GM12874 (cell line): ENCODE measurements at regions not wholly inside any gene's neighbourhood (a gene's known extent, or its start where the extent isn't known, plus 50 kb on each side); places are given as distances from the start of the nearest gene placed in this dataset.

ENCODE experiments used
- CTCF ChIP-seq: IDR thresholded peaks from 2 replicates; pipeline ENCODE4 v1.5.1; 2011; ENCODE audit warnings: low read depth, mild to moderate bottlenecking, control low read depth, low read length, moderate library complexity; ENCODE audit not compliant: insufficient read depth

DNA sequence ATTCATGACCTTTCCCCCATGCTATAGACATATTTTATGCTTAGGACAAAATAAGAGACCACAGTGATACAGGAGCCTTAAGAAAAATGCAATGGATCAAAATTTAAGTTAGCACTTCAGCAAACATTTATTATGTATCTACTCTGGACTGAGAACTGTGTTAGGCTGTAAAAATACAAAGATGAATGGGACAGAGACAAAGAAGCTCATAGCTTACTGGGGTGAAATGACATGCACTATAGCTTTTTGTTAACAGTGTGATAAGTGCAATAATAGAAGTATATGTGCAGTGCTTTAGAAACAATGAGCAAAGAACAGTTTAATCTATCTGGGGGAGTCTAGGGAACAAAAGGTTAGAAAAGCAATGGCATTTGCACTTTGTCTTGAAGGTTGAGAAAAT is 1543.1 kb downstream of the FAM181B start:
- TF ChIP-seq CTCF = no peak

DNA sequence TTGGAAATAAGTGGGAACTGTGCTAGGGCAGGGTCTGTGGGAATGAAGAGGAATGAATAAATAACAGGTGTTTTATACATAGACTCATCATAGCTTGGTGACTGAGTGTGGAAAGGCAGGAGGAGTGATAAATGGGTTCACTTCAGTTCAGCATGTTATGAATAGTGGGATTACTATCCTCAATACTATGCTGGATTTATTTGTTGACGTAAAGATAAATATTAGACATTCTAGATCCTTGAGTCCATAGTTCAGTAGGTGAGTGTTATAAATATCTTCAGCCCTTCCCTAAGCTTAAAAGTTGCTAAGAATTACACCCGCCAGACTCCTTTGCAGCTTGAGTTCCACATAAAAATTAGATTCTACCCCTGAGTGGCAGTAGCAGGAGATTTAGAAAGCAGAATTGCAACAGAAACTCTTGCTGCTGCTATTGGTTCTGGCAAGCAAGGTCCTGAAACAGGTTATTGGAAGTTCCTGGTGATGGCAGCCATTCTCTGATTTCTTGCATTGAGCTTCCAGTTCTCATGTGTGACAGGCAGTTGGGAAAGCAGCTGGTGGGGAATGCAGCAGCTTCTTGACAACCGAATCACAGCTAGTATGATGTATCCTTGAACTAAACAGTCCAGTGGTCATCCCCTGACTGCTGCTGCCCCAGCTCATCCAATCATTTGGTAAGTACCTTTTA is 1558.9 kb downstream of the FAM181B start:
- TF ChIP-seq CTCF = no peak

DNA sequence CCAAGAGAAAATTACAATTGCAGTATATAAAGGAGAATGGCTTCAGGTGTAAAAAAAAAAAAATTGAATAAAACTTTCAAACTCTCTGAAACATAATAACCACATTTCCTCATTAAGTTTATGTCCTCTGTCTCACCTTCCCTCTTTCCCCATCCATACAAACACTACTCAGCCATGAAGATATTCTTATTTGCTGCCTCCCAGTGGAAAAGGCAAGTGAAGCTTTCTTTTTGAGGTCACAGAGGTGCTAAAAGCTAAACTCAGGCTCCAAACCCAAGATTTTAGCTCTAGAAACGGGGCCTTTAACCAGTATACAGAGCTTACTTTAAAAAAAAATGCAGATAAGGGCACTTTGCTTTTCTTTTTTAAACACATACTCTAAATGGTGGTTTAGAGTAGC is 1568.5 kb downstream of the FAM181B start:
- TF ChIP-seq CTCF = no peak

DNA sequence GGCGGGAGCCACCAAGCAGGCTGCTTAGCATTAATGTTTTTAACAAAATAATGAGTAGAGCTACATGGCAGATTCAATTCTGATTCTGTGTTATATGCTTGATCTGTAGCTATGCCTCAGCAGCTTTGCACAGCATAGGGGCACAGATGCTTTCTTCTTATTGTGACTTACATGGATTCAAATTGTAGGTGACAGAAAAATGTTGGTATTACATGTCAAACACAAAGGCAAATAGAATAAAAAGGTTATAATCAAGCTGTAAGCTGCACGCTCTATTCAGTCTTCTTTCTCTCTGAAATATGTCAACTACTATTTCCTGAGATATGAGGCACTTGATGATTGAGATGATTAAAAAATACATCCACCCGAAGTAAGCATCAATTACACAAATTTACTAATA is 1573.8 kb downstream of the FAM181B start:
- TF ChIP-seq CTCF = no peak

DNA sequence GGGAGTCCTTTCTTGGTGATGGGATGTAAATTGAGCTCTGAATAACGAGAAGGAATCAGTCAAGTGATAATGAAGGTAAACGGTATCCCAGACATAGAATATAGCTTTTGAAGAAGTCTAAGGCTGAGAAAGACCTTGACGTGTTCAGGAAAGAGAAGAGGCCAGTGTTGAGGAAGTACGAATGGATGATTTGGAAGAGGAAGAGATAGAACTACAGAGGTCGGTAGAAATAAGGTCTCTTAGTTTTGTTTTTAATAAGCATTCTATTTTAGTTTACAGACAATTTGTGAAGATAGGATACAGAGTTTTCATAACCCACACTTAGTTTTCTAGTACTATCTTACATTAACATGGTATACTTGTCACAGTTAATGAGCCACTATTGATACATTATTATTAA is 1598.1 kb downstream of the FAM181B start:
- no peak for TF ChIP-seq CTCF

DNA sequence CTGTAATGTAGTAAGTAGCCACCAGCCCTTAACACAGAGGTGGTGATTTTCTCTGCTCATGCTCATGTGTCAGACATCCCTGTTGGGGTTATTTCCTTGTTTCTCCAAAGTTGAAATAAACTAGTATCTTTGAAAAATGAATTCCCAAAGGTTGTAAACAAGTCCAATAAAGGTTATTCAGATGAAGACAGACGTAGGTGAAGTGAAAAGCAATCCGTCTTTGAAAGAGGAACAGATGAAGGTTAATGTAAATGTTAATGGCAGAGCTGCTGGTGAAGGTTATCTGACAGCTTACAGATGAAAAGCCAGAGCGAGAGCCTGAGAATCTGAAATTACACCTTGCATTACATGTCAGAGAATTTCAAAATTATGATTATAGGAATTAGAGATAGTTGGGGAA is 1604.0 kb downstream of the FAM181B start:
- no peak for TF ChIP-seq CTCF

- no peak for TF ChIP-seq CTCF
Observed at GRCh38 chr11:81112718-81113117, 1620.9 kb downstream of the FAM181B start.
